Esophagus muscularis mucosa (tissue), 4 donors: ENCODE measurements at regions not wholly inside any gene's neighbourhood (a gene's known extent, or its start where the extent isn't known, plus 50 kb on each side); places are given as distances from the start of the nearest gene placed in this dataset.

Experiments used
- DNase-seq: peaks from one replicate; pipeline ENCODE4 v3.0.0-alpha.2; 2017; ENCODE audit errors: extremely low spot score
- H3K27ac ChIP-seq, 4 donors: fragments of 200-600 bp; sonication (generic); replicated peaks in 1 of 4; 1 replicate in 3 of 4; 2 replicates in 1 of 4; pipeline ENCODE4 v1.5.1; 2016 to 2019; ENCODE audit warnings: mild to moderate bottlenecking in 1 of 4
- H3K27me3 ChIP-seq, 4 donors: fragments of 200-600 bp; sonication (generic); one replicate each; pipeline versions ENCODE4 v1.5.1 to v1.6.0; 2016 to 2019
- H3K36me3 ChIP-seq, 4 donors: fragments of 200-600 bp; sonication (generic); one replicate each; pipeline ENCODE4 v1.5.1; 2016 to 2019
- H3K4me1 ChIP-seq, 4 donors: fragments of 200-600 bp; sonication (generic); one replicate each; pipeline ENCODE4 v1.5.1; 2016 to 2019
- H3K4me3 ChIP-seq, 4 donors: fragments of 200-600 bp; sonication (generic); 1 replicate in 2 of 4; 2 replicates in 2 of 4; pipeline ENCODE4 v1.5.1; 2016 to 2019; ENCODE audit warnings: mild to moderate bottlenecking in 4 of 4, moderate library complexity in 1 of 4
- H3K9me3 ChIP-seq, 4 donors: fragments of 200-600 bp; sonication (generic); 1 replicate in 3 of 4; 2 replicates in 1 of 4; pipeline ENCODE4 v1.5.1; 2016 to 2019
- CTCF ChIP-seq, 3 experiments: fragments of 200-600 bp in 2 of 3; fragments of 450-650 bp in 1 of 3; sonication (generic) in 2 of 3; IDR thresholded peaks; one replicate each; pipeline ENCODE4 v1.5.1; 2017 to 2019; ENCODE audit warnings: antibody characterized with exemption in 3 of 3, mild to moderate bottlenecking in 2 of 3, moderate library complexity in 1 of 3
- EP300 ChIP-seq: sonication (generic); formaldehyde crosslinking; IDR thresholded peaks from one replicate; pipeline ENCODE4 v1.6.1; 2017; ENCODE audit warnings: antibody characterized with exemption
- POLR2A ChIP-seq: fragments of 450-650 bp; IDR thresholded peaks from one replicate; pipeline ENCODE4 v1.6.1; 2017; ENCODE audit warnings: antibody characterized with exemption, moderate library complexity, mild to moderate bottlenecking, low read depth
- POLR2AphosphoS5 ChIP-seq, 2 donors: sonication (generic); formaldehyde crosslinking; IDR thresholded peaks; one replicate each; pipeline ENCODE4 v1.6.1; 2017; ENCODE audit warnings: antibody characterized with exemption in 2 of 2
- WGBS: methylation state at CpG from one replicate; pipeline ENCODE4 v1.1.5; 2018; 5-methylcytosine and 5-hydroxymethylcytosine counted together
- intact Hi-C: fragments of 100-400 bp; cut with DNase I; formaldehyde crosslinking; loops from one replicate; pipeline ENCODE4 v1.15.1; 2023

GRCh38 chr10:62740885-62741745, 63.4 kb upstream of the ADO start:
- no peak overlapping the region for H3K27ac ChIP-seq
- H3K27me3 ChIP-seq: no peaks in the 10 kb centered on the region
- no peak overlapping the region for H3K4me3 ChIP-seq
- DNase-seq: no peak
- intact Hi-C loops: no loop called here
- no peak for TF ChIP-seq POLR2A
- 77% methylated on average over 5 of the region's 5 CpGs for WGBS
- H3K36me3 ChIP-seq: no peaks in the 10 kb centered on the region
- no peaks in the 10 kb centered on the region for H3K9me3 ChIP-seq
- peaks cover 0 to 4% (median 0%) of the 10 kb centered on the region in 4 donors for H3K4me1 ChIP-seq

- TF ChIP-seq CTCF (IDR thresholded peaks at IDR 0.05): no peak
- TF ChIP-seq EP300: no peak
- TF ChIP-seq POLR2AphosphoS5 (IDR thresholded peaks at IDR 0.05): no peak
- TF ChIP-seq POLR2A: no peak
- Histone ChIP-seq H3K4me3 (no peak overlapping the region), H3K36me3 (no peaks in the 10 kb centered on the region), H3K27me3 (no peaks in the 10 kb centered on the region), H3K4me1 (peaks cover 0 to 4% (median 0%) of the 10 kb centered on the region in 4 donors), H3K27ac (no peak overlapping the region), H3K9me3 (no peaks in the 10 kb centered on the region)
- intact Hi-C loops: no loop called here
- 77% methylated on average over 7 of the region's 7 CpGs for WGBS
- no peak for DNase-seq
These were observed 62.5 kb upstream of the ADO start for GRCh38 chr10:62741996-62742395.

- Histone ChIP-seq H3K27me3 (no peaks in the 10 kb centered on the region), H3K36me3 (no peaks in the 10 kb centered on the region), H3K9me3 (no peaks in the 10 kb centered on the region), H3K4me3 (no peak overlapping the region), H3K27ac (no peak overlapping the region), H3K4me1 (peaks cover 0 to 4% (median 0%) of the 10 kb centered on the region in 4 donors)
- DNase-seq: no peak
- 60% methylated on average over 6 of the region's 6 CpGs for WGBS
- TF ChIP-seq CTCF (IDR thresholded peaks at IDR 0.05) (no peak), POLR2AphosphoS5 (IDR thresholded peaks at IDR 0.05) (no peak), EP300 (no peak), POLR2A (no peak)
- intact Hi-C loops: no loop called here
These were observed 61.9 kb upstream of the ADO start for GRCh38 chr10:62742536-62743061.

- no peaks in the 10 kb centered on the region for H3K27me3 ChIP-seq
- no peak overlapping the region for H3K4me3 ChIP-seq
- 64% methylated on average over 3 of the region's 3 CpGs for whole genome bisulfite sequencing
- DNase-seq: no peak
- no peaks in the 10 kb centered on the region for H3K9me3 ChIP-seq
- peaks cover 0 to 4% (median 0%) of the 10 kb centered on the region in 4 donors for H3K4me1 ChIP-seq
- TF ChIP-seq POLR2A (no peak), CTCF (IDR thresholded peaks at IDR 0.05) (no peak), EP300 (no peak), POLR2AphosphoS5 (IDR thresholded peaks at IDR 0.05) (no peak)
- intact Hi-C loops: no loop called here
- no peaks in the 10 kb centered on the region for H3K36me3 ChIP-seq
- no peak overlapping the region for H3K27ac ChIP-seq
These were observed 60.4 kb upstream of the ADO start for GRCh38 chr10:62744136-62744535.

- intact Hi-C loops: no loop called here
- Histone ChIP-seq H3K9me3 (no peaks in the 10 kb centered on the region), H3K27ac (no peak overlapping the region), H3K4me1 (peaks cover 0 to 4% (median 0%) of the 10 kb centered on the region in 4 donors), H3K4me3 (no peak overlapping the region), H3K36me3 (no peaks in the 10 kb centered on the region), H3K27me3 (no peaks in the 10 kb centered on the region)
- WGBS: 83% methylated on average over 2 of the region's 2 CpGs
- no peak for TF ChIP-seq POLR2AphosphoS5 (IDR thresholded peaks at IDR 0.05)
- no peak for TF ChIP-seq POLR2A
- no peak for DNase-seq
These were observed 58.9 kb upstream of the ADO start for GRCh38 chr10:62745581-62745980.
